ENCODE measurements at regions not wholly inside any gene's neighbourhood (a gene's known extent, or its start where the extent isn't known, plus 50 kb on each side); places are given as distances from the start of the nearest gene placed in this dataset.

DNA sequence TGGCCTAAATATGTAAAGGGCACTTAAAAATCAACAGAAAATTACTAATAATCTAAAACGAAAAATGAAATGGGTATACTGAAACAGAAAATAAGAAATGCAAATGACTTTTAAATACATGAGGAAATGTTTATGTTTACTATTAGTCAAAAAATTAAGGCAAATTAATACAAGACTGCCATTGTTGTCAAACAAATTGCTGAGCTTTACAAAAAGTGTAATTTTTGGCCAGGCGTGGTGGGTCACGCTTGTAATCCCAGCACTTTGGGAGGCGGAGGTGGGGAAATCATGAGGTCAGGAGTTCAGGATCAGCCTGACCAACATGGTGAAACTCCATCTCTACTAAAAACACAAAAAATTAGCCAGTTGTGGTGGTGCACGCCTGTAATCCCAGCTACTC, 343.9 kb upstream of the SGO1 start:
- Mint-ChIP-seq H3K9me3 (no peaks in the 10 kb centered on the region), H3K27me3 (ENCODE audit: insufficient read depth, low read depth, poor library complexity) (no peaks in the 10 kb centered on the region), H3K36me3 (ENCODE audit: low read depth) (no peaks in the 10 kb centered on the region), H3K4me1 (peaks cover 7% of the 10 kb centered on the region; the same call in 2 of the 3 replicates), H3K4me3 (no peak overlapping the region), H3K27ac (no peak overlapping the region)
- ATAC-seq (no peak), DNase-seq (ENCODE audit: low spot score) (no peak)
- no peak for TF ChIP-seq CREB1 (CRISPR knock-in tag; IDR thresholded peaks at IDR 0.05; ENCODE audit: low read depth)
- TF ChIP-seq, protein P1, sequence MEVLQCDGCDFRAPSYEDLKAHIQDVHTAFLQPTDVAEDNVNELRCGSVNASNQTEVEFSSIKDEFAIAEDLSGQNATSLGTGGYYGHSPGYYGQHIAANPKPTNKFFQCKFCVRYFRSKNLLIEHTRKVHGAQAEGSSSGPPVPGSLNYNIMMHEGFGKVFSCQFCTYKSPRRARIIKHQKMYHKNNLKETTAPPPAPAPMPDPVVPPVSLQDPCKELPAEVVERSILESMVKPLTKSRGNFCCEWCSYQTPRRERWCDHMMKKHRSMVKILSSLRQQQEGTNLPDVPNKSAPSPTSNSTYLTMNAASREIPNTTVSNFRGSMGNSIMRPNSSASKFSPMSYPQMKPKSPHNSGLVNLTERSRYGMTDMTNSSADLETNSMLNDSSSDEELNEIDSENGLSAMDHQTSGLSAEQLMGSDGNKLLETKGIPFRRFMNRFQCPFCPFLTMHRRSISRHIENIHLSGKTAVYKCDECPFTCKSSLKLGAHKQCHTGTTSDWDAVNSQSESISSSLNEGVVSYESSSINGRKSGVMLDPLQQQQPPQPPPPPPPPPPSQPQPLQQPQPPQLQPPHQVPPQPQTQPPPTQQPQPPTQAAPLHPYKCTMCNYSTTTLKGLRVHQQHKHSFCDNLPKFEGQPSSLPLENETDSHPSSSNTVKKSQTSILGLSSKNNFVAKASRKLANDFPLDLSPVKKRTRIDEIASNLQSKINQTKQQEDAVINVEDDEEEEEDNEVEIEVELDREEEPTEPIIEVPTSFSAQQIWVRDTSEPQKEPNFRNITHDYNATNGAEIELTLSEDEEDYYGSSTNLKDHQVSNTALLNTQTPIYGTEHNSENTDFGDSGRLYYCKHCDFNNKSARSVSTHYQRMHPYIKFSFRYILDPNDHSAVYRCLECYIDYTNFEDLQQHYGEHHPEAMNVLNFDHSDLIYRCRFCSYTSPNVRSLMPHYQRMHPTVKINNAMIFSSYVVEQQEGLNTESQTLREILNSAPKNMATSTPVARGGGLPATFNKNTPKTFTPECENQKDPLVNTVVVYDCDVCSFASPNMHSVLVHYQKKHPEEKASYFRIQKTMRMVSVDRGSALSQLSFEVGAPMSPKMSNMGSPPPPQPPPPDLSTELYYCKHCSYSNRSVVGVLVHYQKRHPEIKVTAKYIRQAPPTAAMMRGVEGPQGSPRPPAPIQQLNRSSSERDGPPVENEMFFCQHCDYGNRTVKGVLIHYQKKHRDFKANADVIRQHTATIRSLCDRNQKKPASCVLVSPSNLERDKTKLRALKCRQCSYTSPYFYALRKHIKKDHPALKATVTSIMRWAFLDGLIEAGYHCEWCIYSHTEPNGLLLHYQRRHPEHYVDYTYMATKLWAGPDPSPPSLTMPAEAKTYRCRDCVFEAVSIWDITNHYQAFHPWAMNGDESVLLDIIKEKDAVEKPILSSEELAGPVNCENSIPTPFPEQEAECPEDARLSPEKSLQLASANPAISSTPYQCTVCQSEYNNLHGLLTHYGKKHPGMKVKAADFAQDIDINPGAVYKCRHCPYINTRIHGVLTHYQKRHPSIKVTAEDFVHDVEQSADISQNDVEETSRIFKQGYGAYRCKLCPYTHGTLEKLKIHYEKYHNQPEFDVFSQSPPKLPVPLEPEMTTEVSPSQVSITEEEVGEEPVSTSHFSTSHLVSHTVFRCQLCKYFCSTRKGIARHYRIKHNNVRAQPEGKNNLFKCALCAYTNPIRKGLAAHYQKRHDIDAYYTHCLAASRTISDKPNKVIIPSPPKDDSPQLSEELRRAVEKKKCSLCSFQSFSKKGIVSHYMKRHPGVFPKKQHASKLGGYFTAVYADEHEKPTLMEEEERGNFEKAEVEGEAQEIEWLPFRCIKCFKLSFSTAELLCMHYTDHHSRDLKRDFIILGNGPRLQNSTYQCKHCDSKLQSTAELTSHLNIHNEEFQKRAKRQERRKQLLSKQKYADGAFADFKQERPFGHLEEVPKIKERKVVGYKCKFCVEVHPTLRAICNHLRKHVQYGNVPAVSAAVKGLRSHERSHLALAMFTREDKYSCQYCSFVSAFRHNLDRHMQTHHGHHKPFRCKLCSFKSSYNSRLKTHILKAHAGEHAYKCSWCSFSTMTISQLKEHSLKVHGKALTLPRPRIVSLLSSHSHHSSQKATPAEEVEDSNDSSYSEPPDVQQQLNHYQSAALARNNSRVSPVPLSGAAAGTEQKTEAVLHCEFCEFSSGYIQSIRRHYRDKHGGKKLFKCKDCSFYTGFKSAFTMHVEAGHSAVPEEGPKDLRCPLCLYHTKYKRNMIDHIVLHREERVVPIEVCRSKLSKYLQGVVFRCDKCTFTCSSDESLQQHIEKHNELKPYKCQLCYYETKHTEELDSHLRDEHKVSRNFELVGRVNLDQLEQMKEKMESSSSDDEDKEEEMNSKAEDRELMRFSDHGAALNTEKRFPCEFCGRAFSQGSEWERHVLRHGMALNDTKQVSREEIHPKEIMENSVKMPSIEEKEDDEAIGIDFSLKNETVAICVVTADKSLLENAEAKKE (CRISPR knock-in tag; IDR thresholded peaks at IDR 0.05), result no peak
- TF ChIP-seq ZNF114 (CRISPR knock-in tag; IDR thresholded peaks at IDR 0.05), result no peak
- H3K4me3 ChIP-seq, result no peak overlapping the region
- H4K20me1 ChIP-seq (replicated peaks; ENCODE audit: insufficient read depth), result no peaks in the 10 kb centered on the region
- no peaks in the 10 kb centered on the region for H3K36me3 ChIP-seq (ENCODE audit: insufficient read depth)
- H3K27me3 ChIP-seq (ENCODE audit: insufficient read depth), result no peaks in the 10 kb centered on the region
- H3F3A ChIP-seq (replicated peaks; ENCODE audit: low read depth), result no peaks in the 10 kb centered on the region
- H2AFZ ChIP-seq, result no peak overlapping the region
- H3K4me1 ChIP-seq (ENCODE audit: insufficient read depth), result peaks cover 14% of the 10 kb centered on the region
- H3K4me2 ChIP-seq, result no peak overlapping the region
- H3K9me2 ChIP-seq (ENCODE audit: insufficient read depth), result no peaks in the 10 kb centered on the region
- H3K27ac ChIP-seq (ENCODE audit: low read depth), result no peak overlapping the region
- no peaks in the 10 kb centered on the region for H3K79me2 ChIP-seq (replicated peaks; ENCODE audit: insufficient read depth)

DNA sequence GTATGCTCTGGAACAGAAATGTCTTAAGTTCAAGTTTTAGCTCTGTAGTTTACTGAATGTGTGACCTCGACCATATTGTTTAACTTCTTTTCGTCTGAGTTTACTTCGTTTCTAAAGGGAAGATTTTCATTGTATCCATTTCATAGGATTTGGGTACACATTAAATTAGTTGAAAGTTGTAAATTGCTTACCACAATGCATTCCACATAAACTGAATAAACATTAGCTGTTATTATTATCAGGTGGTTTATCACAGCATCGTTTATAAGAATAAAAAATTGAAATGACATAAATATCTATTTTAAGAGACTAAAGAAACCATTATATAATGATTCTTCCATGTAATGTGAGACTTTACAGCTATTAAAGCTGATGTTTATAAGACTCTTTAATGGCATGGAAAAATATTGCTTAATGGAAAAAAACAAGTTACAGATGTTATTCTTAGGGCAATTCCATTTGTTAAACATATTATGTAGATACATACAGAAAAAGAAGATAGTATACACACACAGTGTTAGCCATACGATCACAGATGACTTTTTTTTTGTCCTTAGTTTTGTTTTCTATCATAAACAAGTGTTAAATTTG, 342.3 kb upstream of the SGO1 start:
- H3K4me1 ChIP-seq (ENCODE audit: insufficient read depth), result no peaks in the 10 kb centered on the region
- Mint-ChIP-seq H3K36me3 (ENCODE audit: low read depth) (no peaks in the 10 kb centered on the region), H3K27ac (no peak overlapping the region), H3K4me3 (no peak overlapping the region), H3K9me3 (no peaks in the 10 kb centered on the region), H3K4me1 (no peaks in the 10 kb centered on the region), H3K27me3 (ENCODE audit: insufficient read depth, low read depth, poor library complexity) (peaks cover 2% of the 10 kb centered on the region)
- H4K20me1 ChIP-seq (replicated peaks; ENCODE audit: insufficient read depth), result no peaks in the 10 kb centered on the region
- ATAC-seq (no peak), DNase-seq (ENCODE audit: low spot score) (no peak)
- H3K27ac ChIP-seq (ENCODE audit: low read depth), result no peak overlapping the region
- H3K36me3 ChIP-seq (ENCODE audit: insufficient read depth), result no peaks in the 10 kb centered on the region
- H3K4me2 ChIP-seq, result no peak overlapping the region
- no peaks in the 10 kb centered on the region for H3K27me3 ChIP-seq (ENCODE audit: insufficient read depth)
- H2AFZ ChIP-seq, result no peak overlapping the region
- H3K4me3 ChIP-seq, result no peak overlapping the region
- no peaks in the 10 kb centered on the region for H3K9me2 ChIP-seq (ENCODE audit: insufficient read depth)
- H3K79me2 ChIP-seq (replicated peaks; ENCODE audit: insufficient read depth), result no peaks in the 10 kb centered on the region
- H3F3A ChIP-seq (replicated peaks; ENCODE audit: low read depth), result no peaks in the 10 kb centered on the region
- TF ChIP-seq CREB1 (CRISPR knock-in tag; IDR thresholded peaks at IDR 0.05; ENCODE audit: low read depth) (no peak), NANOG (IDR thresholded peaks at IDR 0.05; ENCODE audit: borderline replicate concordance) (no peak), EZH2phosphoT487 (IDR thresholded peaks at IDR 0.05; ENCODE audit: unreplicated experiment) (no peak)
